HG03439 (cell line): ENCODE measurements at regions not wholly inside any gene's neighbourhood (a gene's known extent, or its start where the extent isn't known, plus 50 kb on each side); places are given as distances from the start of the nearest gene placed in this dataset.
"Not testable (repeated sequence)": the region's sequence is repeated elsewhere in the genome, so short reads cannot be mapped to it uniquely, and the experiment has no call there.

Source experiments
- ATAC-seq: cut with Tn5 transposase; IDR thresholded peaks from one replicate; pipeline ENCODE4 v1.9.1; 2021; ENCODE audit warnings: mild to moderate bottlenecking, moderate library complexity; ENCODE audit not compliant: unreplicated experiment

DNA sequence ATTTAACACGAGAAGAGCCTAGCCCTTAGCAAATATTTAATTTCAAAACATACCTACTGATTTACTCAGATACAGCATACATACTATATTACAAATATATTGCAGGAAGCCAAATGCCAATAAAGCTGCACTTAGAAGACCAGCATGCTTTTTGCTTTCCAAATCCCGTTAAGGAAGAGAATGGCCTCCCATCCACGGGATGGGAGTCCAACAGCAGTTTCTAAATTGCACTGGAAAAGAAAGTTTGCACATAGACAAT lies 156.3 kb upstream of the FOXN3 start:
- no peak for ATAC-seq

DNA sequence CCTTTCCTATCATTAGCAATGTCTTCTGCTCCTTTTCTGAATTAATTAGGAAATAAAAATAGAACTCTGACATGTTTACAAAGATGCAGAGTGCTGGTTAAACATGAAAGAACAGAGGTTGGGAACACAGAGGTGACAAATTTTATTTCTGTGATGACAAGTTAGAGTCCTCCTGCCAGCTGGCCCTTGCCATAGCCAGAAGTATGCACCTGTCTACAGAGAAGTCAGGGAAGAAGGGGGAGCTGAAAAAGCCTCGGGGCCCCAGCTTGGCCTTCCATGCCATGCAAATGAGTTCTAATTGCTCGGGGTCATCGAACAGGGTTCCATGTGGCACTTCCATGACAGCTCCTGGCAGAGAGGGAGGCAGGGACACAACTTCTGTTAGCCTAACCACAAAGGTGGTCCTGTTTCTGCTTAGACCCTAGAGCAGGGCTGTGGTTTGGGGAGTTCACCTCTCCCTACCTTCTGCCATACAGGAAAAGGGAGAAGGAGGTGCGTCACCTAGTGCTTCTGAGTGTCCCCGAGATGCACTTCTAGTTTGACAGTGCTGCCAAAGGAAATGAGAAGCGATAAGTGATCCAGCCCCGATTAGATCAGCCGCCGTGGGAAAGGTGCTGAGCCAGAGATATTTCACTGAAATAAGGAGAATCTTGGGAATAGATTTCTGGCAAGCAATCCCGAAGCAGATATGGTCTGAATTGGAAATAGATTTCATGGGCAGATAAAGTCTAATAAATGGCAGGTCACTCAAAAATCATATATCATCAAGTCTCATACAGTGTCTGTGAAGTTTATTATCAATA lies 155.8 kb upstream of the FOXN3 start:
- ATAC-seq = no peak

DNA sequence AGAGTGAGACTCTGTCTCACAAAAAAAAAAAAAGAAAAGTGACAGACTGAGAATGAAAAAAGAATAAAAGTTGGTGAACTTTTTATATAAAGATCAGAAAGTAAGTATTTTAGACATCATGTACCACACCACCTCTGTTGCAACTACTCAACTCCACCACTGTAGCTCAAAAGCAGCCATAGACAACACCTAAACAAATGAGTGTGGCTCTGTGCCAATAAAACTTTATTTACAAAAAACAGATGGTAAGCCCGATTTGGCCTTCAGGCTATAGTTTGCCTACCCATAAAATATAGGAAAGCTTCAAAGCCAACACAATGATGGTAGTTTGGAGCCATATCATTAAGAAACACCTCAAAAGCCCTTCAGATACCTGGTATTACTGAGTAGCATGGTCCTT lies 154.5 kb upstream of the FOXN3 start:
- ATAC-seq = no peak

DNA sequence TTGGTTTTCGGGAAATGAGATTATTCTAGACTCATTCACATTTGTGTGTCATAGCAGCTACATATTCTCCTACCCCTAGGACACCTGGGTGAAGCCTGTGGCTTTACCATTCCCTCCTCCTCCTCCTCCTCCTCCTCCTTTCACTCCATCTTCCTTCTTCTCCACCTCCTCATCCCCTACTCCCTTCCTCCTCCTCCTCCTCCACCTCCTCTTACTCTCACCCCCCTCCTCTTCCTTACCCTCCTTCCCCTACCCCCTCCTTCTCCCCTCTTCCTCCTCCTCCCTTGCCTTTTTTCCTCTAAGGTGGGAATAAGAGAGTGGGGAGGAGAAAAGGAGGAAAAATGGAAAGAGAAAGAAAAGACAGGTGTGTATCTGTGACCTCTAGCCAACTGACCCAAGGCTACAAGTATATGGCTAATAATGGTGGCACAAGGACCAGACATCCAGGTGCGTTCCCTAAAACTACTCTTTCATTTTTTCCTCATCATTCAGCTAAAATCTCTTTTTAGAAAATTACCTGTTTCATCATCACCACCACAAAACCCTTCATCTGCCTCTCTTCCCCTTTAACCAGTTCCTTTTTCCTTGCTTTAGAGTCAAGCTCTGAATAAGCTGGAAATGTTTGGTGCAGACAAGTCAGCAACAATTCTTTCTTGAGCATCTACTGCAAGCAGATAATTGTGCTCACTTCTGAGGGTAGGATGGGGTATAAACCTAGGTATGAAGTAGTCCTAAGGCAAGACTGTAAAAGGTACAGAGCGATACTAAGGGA lies 149.8 kb upstream of the FOXN3 start:
- ATAC-seq = no peak

DNA sequence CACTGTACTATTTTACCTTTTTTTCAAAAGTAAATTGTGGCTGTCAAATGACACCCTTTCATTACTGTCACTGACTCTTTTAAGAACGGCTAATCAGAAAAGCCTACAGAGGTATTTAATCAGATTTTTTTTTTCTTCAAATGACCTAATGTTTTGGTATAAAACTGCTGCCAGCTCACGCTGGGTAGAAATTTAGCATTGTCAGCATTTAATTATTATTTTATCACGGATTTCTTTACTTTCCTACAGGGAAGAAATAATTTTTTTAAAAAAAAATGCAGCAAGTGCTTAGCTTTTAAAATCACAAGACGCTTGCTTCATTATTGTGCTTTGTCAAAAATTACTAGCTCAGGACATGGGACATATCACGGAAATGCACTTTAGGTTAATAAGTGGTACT lies 149.1 kb upstream of the FOXN3 start:
- ATAC-seq = no peak

DNA sequence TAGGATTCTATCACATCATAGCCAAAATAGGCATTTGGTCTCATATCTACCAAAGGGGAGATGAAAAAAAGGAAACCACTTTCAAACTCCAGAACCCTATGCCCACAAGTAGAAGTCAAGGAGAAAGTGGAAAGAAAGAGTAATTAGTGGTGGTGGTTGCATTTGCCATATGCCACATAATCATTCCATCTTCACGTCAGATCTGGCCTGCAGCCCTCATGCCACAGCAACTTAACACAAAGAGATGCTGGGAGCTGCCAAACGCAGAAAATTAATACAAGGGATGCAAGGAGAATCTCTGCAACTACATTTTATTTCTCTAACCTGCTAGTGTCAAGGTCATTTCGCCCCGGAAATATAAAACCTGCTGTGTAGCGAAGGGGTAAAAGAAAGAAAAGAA lies 148.6 kb upstream of the FOXN3 start:
- no peak for ATAC-seq

DNA sequence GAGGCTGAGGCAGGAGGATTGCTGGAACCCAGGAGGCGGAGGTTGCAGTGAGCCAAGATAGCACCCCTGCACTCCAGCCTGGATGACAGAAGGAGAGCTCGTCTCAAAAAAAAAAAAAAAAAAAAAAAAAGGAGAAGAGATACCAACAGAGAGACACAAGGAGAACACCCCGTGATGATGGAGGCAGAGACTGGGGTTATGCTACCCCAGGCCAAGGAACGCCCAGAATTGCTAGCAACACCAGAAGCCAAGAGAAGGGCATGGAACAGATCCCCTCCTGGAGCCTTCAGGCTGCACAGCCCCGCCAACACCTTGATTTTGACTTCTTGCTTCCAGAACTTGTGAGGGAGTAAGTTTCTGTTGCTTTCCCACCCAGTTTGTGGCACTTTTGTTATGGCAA lies 148.0 kb upstream of the FOXN3 start:
- ATAC-seq = no peak

DNA sequence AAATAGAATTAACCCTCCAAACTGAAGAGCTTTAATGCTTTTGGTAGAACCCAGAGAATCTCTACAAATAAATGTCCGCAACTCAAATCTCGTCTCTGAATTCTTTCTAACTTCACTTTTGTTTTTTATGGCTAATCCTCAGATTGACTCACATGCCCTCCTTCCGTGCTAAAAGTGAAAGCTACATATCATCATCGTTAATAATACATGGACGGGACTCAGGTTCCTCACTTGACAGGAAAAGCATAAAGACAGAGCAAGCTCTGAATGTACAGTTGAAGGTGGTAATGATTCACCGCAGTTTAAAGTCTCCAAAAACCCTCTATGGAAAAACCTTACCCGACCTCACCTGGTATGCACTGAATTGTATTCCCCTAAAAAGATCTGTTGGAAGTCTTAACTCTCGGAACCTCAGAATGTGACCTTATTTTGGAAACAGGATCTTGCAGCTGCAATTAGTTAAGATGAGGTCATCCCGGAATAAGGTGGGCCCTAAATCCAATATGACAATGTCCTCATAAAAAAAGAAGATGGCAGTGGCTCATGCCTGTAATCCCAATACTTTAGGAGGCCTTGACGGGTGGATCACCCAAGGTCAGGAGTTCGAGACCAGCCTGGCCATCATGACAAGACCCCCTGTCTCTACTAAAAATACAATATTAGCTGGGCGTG lies 147.4 kb upstream of the FOXN3 start:
- ATAC-seq = no peak

DNA sequence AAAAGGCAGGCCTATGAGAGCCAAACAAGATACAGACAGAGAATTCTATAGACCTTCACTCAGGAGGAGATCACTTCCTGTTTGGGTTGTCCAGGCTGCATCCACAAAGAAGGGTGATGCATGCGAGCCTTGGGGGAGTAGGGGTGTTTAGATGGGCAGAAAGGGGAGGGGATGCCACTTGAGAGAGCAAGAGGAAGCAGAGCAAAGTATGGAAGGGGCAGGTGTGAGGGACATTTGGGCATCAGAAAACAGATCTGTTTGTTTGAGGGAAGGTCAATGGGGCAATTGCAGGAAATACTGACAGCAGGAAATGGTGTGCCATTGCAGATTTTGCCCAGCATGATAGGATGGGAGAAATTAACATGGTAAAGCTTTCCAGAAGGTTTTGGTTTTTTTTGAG lies 146.4 kb upstream of the FOXN3 start:
- ATAC-seq = no peak

DNA sequence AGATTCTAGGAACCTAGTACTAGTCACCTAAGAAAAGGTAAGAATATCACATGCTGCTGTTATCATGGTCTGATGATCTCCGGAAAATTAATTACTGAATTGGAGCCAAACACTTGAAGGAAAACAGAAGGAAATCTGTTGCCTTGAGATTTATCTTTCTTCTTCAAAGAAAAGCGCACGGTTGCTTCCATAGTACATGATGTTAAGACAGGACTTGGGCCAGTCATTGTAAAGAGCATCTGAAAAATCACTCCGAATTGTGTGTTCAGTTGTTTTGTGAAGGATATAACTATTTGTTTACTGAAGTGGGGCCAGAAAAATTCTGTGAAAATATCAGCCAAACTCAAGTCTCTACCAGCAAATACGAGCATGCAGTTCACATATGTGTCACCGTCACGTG lies 134.9 kb upstream of the FOXN3 start:
- no peak for ATAC-seq

DNA sequence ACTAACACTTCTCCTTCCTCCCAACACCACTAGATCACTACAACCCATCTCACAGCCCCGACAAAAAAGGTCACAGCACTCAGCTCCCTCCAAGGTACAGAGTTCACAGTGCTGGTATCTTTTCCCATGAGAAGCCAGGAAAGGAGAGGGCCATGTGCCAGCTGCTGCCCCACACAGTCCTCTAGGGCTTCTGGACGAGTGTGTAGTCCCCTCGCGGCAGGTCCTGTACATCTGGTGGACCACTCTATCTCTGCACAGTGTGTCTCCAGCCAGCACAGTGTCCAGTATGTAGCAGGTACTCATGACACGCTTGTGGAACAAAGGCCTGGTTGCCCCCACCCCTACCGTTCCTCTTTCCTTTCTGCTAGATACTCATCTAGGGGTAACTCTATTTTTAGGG lies 134.4 kb upstream of the FOXN3 start:
- no peak for ATAC-seq

DNA sequence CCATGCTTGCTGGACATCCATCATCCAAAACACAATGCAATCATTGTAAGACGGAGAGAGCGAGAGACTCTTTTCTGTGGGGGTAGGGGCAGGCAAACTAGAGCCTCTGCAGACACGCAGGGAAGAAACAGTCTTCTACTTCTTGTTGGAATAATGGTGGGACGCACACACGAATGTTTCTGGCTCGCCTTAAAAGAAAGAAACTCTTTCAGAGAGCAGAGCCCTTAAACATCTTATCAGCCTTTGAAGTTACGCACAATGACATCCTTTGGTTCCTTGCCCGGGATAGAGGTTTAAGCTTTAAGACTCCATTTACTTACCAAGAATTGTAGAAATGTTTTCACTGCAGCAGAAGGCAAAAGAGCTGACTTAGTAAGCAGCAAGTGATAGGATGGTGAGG lies 133.8 kb upstream of the FOXN3 start:
- ATAC-seq = no peak

DNA sequence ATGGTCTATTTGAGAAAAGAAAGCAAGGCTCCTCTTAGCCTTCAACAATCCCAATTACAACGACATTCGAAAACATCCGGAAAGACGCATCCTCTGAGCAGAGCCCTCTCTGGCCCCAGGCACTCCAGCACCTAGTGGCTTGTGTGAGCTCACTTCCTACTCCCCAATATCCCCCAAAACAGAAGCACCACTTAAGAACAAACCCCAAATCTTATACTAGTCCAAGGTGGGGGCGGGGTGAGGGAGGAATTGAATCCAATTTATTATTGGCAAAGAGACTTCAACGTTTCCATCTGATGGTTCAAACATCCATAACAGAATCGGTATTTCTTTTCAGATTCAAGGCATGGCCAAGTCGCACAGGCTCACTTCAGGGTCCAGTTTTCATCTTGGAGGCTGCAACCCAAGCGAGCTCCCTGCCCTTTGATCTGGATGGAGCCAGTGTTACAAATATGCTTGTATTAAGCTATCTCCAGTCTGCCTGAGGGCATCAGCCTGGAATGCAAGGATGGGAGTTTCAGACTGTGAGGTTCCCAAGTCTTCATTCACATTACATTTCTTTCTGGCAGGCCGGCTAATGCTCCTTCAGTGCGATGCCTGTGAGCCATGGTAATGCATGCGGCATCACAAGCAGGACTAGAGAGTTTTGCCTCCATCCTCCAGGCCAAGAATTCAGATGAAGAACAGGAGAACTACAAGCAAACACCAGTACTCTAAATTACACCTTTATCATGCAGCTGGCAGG lies 132.5 kb upstream of the FOXN3 start:
- no peak for ATAC-seq

DNA sequence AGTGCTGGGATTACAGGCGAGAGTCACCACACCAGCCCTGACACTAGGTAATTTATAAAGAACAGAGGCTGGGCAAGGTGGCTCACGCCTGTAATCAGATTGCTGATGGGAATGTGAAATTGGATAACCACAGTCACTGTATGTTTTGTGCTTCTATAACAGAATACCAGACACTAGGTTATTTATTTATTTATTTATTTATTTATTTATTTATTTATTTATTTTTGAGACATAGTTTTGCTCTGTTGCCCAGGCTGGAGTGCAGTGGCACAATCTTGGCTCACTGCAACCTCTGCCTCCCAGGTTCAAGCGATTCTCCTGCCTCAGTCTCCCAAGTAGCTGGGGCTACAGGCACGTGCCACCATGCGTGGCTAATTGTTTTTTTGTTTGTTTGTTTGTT lies 130.0 kb upstream of the FOXN3 start:
- not testable (repeated sequence) for ATAC-seq

DNA sequence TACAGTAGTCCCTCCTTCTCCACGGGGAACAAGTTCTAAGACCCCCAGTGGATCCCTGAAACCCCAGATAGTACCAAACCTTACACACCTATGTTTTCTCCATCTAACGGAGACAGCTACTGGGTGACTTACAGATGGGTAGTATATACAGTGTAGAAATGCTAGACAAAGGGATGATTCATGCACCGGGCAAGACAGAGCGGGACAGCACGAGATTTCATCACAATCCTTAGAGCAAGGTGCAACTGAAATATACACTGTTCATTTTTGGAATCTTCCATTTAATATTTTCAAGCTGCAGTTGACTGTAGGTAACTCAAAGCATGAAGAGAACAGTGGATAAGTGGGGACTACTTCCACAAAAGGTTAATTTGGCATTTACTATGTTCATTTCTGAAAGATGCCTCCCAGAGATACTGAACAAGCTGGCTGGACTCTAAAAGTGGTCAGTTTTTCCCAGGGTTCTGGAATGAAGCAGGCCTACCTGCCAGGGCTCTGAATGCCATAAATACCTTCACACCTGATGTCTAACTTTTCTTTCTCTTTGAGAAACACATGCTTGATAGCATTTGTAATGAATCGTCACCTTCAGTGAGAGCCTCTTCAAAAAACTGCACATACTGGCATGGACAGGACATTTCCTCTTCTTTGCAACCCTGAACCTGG lies 127.7 kb upstream of the FOXN3 start:
- ATAC-seq = no peak

DNA sequence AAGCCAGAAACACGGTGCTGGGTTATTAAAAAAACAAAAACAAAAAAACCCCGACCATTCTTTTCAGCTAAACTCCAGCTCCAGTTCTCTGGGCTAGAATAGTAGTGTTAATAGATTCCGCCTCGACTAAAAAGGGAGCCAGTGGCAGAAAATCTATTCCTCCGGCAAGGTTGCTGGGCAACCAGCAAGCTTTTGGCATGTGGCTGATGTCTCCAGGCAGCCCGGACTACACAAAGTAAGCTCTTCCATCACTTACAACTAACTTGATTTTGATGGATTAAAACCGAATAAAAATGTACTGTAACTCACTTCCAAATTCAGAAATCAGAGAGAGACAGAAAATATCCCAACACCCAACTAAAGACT lies 126.4 kb upstream of the FOXN3 start:
- ATAC-seq = no peak

DNA sequence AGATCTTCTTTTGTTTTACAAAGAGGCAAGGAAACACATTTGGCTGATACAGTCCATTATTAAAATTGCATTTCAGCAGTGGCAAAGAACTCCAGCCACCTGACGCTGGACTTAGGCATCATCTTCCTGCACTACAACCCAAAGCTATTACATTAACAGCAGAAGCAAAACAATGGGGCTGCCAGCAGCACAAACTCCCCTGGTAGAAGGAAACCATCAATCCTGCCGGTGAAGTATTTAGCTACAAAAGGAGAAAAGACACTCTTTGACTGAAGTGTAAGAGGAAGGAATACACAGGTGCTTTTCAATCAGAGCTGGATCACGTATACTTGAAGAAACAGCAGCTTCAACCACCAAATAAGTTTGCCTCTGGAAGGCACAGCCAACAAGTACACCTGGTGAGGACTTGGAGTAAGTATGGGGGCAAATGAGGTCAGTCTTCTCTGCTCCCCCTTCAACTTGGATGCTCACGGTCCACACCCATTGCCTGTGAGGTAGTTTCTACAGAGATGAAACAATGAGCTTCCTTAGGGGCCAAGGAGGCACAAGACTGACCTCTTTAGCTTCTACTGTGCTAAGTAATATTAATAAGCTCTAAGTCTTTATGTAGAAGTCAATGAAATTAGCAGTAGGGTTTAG lies 125.9 kb upstream of the FOXN3 start:
- ATAC-seq = no peak

DNA sequence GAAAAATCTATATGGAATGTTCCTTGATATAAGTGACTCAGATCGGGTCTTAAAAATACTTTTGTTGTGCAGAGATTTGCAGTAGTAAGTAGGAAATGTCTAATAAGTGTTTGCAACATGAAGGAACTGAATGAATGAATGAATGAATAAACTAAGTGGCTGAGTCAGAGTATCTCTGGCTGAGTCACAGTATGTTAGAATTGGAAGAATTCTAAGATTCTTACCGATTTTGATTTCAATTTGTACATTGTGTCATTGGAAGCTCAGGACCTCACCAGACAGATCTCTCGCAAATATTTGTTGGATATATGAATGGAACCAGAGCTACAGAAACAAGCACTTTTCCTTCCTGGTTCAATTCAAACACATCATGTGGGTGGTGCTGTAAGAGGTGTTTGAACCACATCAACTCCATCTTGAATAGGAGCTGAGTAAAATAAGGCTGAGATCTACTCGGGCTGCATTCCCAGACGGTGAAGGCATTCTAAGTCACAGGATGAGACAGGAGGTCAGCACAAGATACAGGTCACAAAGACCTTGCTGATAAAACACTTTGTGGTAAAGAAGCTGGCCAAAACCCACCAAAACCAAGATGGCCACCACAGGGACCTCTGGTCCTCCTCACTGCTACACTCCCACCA lies 123.9 kb upstream of the FOXN3 start:
- no peak for ATAC-seq

DNA sequence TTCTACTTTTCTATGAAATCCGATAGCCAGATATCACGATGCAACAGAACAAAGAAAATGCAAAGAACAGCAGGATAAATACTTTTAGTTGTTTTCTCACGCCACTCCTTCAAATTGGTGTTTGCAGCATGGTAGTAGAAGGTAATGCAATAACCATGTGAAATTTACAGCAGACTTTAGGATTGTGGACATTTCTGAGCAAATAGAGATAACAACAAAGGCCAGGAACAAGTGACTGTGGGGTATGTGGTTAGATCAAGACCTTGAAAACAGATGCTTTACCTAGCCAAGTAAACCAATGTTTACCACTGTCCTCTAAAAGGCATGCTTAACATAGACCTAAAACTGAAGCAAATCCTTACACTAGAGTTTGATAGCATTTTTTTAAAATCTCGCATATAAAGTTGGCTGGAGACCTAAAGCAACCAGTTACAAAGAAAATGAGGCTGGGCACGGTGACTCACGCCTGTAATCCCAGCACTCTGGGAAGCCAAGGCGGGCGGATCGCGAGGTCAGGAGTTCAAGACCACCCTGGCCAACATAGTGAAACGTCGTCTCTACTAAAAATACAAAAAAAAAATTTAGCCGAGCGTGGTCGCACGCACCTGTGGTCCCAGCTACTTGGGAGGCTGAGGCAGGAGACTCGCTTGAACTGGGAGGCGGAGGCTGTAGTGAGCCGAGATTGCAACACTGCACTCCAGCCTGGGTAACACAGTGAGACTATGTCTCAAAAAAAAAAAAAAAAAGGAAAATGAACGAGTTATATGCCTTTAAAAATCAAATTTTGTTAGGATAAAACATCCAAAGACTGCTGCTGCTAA lies 123.2 kb upstream of the FOXN3 start:
- ATAC-seq = no peak
